Mammary epithelial cell (primary cell): ENCODE measurements at regions not wholly inside any gene's neighbourhood (a gene's known extent, or its start where the extent isn't known, plus 50 kb on each side); places are given as distances from the start of the nearest gene placed in this dataset.

Source experiments
- EZH2 ChIP-seq: IDR thresholded peaks from 2 replicates; pipeline ENCODE4 v1.6.1; 2012; ENCODE audit warnings: low read length, inconsistent platforms, borderline replicate concordance
- TF ChIP-seq, protein P1 (sequence below), 2 donors: IDR thresholded peaks in 1 of 2; conservative IDR thresholded peaks in 1 of 2; 2 replicates each; pipeline ENCODE4 v1.5.1; 2011 to 2012; ENCODE audit warnings: inconsistent platforms in 2 of 2, low read length in 2 of 2, mild to moderate bottlenecking in 2 of 2, control low read depth in 1 of 2, low read depth in 1 of 2; ENCODE audit not compliant: insufficient read depth in 1 of 2; ENCODE audit errors: extremely low read depth in 1 of 2

DNA sequence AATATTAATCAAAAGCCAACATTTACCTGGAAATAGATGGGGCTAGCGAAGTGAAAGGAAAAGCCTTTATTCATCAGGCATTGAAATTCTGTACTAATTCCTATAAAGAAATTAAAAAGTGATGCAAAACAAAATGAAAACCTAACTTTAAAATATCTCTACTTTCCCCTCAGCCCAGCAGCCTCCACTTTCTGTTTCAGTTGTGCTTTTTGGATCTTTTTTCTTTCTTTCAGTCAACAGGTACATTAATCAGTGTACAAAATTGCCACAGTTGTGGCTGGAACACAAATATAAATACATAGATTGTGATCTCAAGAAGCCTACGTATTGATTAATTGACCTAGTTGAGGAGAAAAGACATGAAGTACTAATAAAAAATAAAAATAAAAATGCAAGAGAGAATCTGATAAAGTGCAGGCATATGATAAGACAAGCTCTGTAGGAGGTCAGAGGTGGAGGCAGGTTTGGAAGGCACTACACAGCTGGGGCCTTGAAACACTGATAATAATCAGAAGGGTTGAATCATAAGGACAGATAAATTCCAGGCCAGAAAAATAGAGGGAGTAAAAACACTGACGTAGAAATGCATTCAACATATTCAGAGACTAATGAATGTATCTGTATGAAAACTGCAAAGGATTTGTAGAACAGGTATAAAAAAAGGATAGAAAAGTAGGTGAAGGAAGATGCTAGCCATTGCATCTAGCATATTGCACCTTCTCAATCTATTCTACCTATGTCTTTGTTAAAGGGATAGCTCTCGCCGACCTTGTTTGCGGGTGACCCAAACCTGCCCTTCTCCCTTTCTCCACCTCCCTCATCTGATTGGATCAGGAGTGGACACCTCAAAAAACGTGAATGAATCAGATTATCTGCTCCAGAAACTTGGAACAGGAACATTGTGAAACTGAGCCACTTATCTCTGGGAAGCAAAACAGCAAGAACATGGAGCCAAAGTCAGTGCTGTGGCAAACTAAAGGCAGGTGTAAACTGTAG lies 607.8 kb upstream of the ADGRL2 start:
- TF ChIP-seq, protein P1, sequence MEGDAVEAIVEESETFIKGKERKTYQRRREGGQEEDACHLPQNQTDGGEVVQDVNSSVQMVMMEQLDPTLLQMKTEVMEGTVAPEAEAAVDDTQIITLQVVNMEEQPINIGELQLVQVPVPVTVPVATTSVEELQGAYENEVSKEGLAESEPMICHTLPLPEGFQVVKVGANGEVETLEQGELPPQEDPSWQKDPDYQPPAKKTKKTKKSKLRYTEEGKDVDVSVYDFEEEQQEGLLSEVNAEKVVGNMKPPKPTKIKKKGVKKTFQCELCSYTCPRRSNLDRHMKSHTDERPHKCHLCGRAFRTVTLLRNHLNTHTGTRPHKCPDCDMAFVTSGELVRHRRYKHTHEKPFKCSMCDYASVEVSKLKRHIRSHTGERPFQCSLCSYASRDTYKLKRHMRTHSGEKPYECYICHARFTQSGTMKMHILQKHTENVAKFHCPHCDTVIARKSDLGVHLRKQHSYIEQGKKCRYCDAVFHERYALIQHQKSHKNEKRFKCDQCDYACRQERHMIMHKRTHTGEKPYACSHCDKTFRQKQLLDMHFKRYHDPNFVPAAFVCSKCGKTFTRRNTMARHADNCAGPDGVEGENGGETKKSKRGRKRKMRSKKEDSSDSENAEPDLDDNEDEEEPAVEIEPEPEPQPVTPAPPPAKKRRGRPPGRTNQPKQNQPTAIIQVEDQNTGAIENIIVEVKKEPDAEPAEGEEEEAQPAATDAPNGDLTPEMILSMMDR (conservative IDR thresholded peaks at IDR 0.05 in 1 of 2, IDR thresholded peaks at IDR 0.05 in 1 of 2; ENCODE audit: extremely low read depth in 1 of 2, insufficient read depth in 1 of 2, low read depth in 1 of 2, low read length in 2 of 2), result no peak
- TF ChIP-seq EZH2, result no peak
